ENCODE measurements at regions not wholly inside any gene's neighbourhood (a gene's known extent, or its start where the extent isn't known, plus 50 kb on each side); places are given as distances from the start of the nearest gene placed in this dataset.
A peak's percentile ranks its signal among the peaks of the same experiment; 100 is the strongest.
"Not testable (repeated sequence)": the region's sequence is repeated elsewhere in the genome, so short reads cannot be mapped to it uniquely, and the experiment has no call there.

GRCh38 chr21:31531967-31532366, 127.5 kb upstream of the SOD1 start:
- no peak for DNase-seq (ENCODE audit: low spot score)

GRCh38 chr21:31530897-31531705, 128.4 kb upstream of the SOD1 start:
- peak; percentile 7 for DNase-seq (ENCODE audit: low spot score)

GRCh38 chr21:31530364-31530763, 129.1 kb upstream of the SOD1 start:
- DNase-seq (ENCODE audit: low spot score): no peak

GRCh38 chr21:31529406-31529805, 130.1 kb upstream of the SOD1 start:
- DNase-seq (ENCODE audit: low spot score): no peak

GRCh38 chr21:31526040-31526439, 133.5 kb upstream of the SOD1 start:
- DNase-seq (ENCODE audit: low spot score): no peak

GRCh38 chr21:31524140-31524539, 135.4 kb upstream of the SOD1 start:
- DNase-seq (ENCODE audit: low spot score): no peak

- no peak for DNase-seq (ENCODE audit: low spot score)
These were observed 138.0 kb upstream of the SOD1 start for GRCh38 chr21:31521515-31521914.

GRCh38 chr21:31520561-31521098, 138.9 kb upstream of the SOD1 start:
- no peak for DNase-seq (ENCODE audit: low spot score)

- DNase-seq (ENCODE audit: low spot score): no peak
These were observed 140.9 kb upstream of the SOD1 start for GRCh38 chr21:31518580-31518979.

GRCh38 chr21:31517664-31518414, 141.7 kb upstream of the SOD1 start:
- DNase-seq (ENCODE audit: low spot score): no peak

GRCh38 chr21:31515253-31515652, 144.2 kb upstream of the SOD1 start:
- DNase-seq (ENCODE audit: low spot score): no peak

- DNase-seq (ENCODE audit: low spot score): no peak
These were observed 144.9 kb upstream of the SOD1 start for GRCh38 chr21:31514598-31514997.

- not testable (repeated sequence) for DNase-seq (ENCODE audit: low spot score)
These were observed 146.0 kb upstream of the SOD1 start for GRCh38 chr21:31513541-31513940.

- not testable (repeated sequence) for DNase-seq (ENCODE audit: low spot score)
These were observed 147.5 kb upstream of the SOD1 start for GRCh38 chr21:31511999-31512398.

- no peak for DNase-seq (ENCODE audit: low spot score)
These were observed 148.2 kb upstream of the SOD1 start for GRCh38 chr21:31511258-31511657.

- peak; percentile 30 for DNase-seq (ENCODE audit: low spot score)
These were observed 150.1 kb upstream of the SOD1 start for GRCh38 chr21:31509194-31510017.

- DNase-seq (ENCODE audit: low spot score): no peak
These were observed 153.5 kb upstream of the SOD1 start for GRCh38 chr21:31505975-31506374.

- DNase-seq (ENCODE audit: low spot score): no peak
These were observed 155.6 kb upstream of the SOD1 start for GRCh38 chr21:31503939-31504338.

- DNase-seq (ENCODE audit: low spot score): no peak
These were observed 156.0 kb upstream of the SOD1 start for GRCh38 chr21:31503467-31503866.

- no peak for DNase-seq (ENCODE audit: low spot score)
These were observed 156.9 kb upstream of the SOD1 start for GRCh38 chr21:31502537-31503143.

GRCh38 chr21:31501926-31502325, 157.6 kb upstream of the SOD1 start:
- no peak for DNase-seq (ENCODE audit: low spot score)

- no peak for DNase-seq (ENCODE audit: low spot score)
These were observed 156.9 kb upstream of the TIAM1 start for GRCh38 chr21:31500982-31501381.

All from kidney tubule cell (primary cell).